HG03135 (cell line): ENCODE measurements at regions not wholly inside any gene's neighbourhood (a gene's known extent, or its start where the extent isn't known, plus 50 kb on each side); places are given as distances from the start of the nearest gene placed in this dataset.
"Not testable (repeated sequence)": the region's sequence is repeated elsewhere in the genome, so short reads cannot be mapped to it uniquely, and the experiment has no call there.

Source experiments
- ATAC-seq: cut with Tn5 transposase; IDR thresholded peaks from one replicate; pipeline ENCODE4 v1.9.1; 2021; ENCODE audit warnings: mild to moderate bottlenecking, moderate library complexity; ENCODE audit not compliant: unreplicated experiment

DNA sequence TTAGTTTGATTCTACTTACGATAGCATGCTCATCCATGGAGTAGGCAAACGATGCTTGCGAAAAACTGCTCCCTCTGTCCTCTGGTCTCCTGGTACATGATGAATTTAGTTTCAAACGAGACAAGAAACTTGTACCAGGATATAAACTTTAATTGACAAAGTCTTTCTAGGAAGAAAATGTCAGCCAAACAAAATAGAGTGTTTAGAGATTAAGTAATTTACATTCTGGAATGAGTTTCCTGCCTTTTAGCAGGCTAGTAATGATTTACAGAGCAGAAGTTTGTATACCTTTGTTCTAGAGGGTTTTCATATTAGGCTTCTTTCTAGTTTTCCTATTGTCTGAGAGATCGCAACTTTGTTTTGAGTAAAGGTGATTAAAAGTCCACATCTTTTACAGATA is 206.9 kb downstream of the RPL10L start:
- no peak for ATAC-seq

DNA sequence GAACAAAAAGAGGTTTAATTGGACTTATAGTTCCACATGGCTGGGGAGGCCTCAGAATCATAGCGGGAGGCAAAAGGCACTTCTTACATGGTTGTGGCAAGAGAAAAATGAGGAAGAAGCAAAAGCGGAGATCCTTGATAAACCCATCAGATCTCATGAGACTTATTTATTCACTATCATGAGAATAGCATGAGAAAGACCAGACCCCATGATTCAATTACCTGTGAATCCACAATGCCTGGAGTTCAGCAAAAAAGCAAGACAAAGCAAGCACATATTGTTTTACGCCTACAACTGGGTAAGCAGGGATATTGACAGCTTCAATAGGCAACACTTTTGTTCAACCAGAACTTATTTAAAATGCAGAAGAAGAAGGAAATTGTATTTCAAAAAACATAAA is 218.2 kb downstream of the RPL10L start:
- no peak for ATAC-seq

DNA sequence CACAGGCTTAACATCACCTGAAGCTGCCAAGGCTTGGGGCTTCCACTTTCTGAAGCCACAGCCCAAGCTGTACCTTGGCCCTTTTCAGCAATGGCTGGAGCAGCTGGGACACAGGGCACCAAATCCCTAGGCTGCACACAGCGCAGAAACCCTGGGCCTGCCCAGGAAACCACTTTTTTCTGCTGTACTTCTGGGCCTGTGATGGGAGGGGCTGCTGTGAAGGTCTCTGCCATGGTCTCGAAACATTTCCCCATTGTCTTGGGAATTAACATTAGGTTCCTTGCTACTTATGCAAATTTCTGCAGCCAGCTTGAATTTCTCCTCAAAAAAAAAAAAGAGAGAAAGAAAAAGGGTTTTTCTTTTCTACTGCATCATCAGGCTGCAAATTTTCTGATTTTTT is 219.1 kb downstream of the RPL10L start:
- no peak for ATAC-seq

DNA sequence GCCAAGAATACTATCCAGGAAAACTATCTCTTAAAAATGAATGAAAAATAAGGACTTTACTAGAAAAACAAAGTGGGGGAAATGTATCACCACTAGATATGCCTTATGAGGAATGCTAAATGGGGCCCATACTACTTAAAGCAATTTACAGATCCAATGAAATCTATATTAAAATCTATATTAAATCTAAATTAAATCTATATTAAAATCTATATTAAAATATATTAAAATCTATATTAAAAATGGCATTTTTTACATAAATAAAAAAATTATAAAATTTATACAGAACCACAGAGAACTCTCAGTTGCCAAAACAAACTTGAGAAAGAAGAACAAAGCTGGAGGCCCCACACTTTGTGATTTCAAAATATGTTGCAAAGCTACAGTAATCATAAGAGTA is 234.5 kb downstream of the RPL10L start:
- no peak for ATAC-seq

DNA sequence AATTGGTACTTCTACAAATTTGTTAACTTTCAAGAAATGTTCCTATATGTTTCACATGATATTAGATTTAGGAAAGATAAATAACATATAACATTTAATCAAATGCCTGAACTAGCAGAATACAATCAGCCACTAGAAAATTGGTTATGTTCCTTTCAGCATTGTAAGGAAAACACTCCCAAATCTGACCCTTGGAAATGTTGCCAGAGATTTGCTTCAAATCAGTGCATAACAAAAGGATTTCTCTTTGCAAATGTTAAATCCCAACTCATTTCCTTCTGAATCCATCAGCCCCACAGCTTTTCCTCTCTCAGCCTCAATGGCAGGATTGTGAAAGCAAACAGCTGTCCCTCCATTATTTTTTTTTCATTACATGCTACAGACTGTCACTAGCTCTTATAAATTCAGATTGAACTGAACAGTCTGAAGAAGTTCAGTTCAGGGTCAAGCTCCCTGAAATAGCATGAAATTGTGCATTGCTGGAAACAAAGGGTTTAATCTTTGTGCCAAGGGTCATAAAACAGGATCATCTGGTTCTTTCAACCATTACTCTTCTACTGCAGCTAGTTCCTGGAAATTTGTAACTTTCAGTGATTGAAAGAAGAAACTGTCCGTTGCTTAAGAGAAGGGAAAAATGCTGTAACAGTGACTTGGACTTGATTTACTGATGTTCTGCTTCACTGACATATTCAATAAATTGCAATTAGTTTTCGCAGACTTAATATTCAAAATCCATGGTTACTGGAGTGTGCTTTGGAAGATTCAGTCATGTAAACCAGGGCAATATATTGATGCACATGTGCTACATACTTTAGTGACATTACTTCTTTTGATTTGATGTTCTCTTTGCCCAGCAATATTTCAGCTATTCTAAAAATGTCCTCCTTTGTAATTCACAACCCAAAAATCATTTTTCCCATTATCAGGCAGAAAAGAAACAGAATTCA is 246.4 kb downstream of the RPL10L start:
- no peak for ATAC-seq

DNA sequence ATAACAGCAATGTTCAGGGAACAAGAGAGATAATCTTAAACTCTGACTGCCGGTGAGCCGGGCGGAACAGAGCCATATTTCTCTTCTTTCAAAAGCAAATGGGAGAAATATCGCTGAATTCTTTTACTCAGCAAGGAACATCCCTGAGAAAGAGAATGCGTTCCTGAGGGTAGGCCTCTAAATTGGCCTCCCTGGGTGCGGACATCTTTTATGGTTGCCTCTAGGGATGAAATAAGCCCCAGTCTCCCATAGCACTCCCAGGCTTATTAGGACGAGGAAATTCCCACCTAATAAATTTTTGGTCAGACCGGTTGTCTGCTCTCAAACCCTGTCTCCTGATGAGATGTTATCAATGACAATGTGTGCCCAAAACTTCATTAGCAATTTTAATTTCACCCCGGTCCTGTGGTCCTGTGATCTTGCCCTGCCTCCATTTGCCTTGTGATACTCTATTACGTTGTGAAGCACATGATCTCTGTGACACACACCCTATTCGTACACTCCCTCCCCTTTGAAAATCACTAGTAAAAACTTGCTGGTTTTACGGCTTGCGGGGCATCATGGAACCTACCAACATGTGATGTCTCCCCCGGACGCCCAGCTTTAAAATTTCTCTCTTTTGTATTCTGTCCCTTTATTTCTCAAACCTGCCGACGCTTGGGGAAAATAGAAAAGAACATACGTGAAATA is 249.4 kb downstream of the RPL10L start:
- not testable (repeated sequence) for ATAC-seq

GRCh38 chr14:46401066-46401465 is 250.5 kb downstream of the RPL10L start:
- ATAC-seq = no peak

DNA sequence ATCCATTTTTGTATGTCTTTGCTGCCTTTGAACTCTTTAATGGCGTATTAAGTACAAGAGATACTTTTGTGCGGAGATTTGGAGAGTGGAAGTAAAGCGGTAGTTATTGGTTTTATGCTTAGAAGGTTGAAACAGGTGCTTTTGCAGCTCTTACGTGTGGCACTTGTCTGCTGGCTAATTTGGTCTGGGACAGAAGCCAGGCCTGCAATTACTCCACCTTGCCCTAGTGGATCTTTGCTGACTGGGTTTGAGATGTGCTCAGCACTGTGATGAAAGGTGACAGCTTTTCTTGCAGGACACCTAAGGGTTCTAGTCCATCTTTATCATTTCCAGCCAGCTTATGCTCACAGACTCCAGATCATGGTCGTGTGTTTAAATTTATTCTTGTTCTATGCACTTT is 252.5 kb downstream of the RPL10L start:
- no peak for ATAC-seq

- no peak for ATAC-seq
These were observed 267.0 kb downstream of the RPL10L start for GRCh38 chr14:46384611-46385010.

- ATAC-seq = no peak
These were observed 269.9 kb downstream of the RPL10L start for GRCh38 chr14:46381674-46382073.

DNA sequence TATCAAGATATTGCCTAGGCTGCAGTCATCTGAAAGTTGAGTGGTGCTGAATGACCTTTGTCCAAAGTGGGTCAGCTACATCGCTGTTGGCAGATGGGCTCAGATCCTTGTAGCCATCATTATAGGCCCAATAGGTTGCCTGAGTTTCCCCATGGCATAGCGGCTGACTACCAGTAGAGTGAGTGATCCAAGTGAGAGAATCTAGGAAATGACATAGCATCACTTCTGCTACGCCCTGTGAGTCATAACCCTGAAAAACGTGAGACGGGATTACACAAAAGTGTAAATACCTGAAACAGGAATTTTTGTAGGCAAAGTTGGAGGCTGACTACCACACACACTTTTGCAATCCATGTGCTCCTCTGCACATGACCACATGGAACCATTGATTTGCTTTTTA is 273.3 kb downstream of the RPL10L start:
- ATAC-seq = no peak

- no peak for ATAC-seq
These were observed 274.3 kb downstream of the RPL10L start for GRCh38 chr14:46377305-46377704.

- no peak for ATAC-seq
These were observed 282.2 kb downstream of the RPL10L start for GRCh38 chr14:46369391-46369790.

- no peak for ATAC-seq
These were observed 283.3 kb downstream of the RPL10L start for GRCh38 chr14:46368275-46368674.

DNA sequence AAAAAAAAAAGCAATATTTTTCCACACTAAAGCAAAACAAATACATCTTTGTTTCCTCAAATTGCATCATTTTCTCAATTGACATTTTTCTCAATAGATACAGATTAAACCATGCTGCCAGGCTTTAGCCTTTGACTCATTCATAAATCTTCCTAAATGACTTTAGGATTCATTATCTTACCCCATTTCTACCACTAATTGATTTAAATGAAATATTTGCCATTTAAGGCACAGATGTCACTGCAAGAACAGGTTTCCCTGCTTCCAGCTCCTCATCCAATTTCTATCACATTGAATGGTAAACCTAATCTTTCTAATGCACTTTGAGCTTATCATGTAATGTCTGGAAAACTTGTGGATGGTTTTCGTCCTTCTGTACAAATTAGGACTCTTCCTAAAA is 298.7 kb downstream of the RPL10L start:
- ATAC-seq = no peak

DNA sequence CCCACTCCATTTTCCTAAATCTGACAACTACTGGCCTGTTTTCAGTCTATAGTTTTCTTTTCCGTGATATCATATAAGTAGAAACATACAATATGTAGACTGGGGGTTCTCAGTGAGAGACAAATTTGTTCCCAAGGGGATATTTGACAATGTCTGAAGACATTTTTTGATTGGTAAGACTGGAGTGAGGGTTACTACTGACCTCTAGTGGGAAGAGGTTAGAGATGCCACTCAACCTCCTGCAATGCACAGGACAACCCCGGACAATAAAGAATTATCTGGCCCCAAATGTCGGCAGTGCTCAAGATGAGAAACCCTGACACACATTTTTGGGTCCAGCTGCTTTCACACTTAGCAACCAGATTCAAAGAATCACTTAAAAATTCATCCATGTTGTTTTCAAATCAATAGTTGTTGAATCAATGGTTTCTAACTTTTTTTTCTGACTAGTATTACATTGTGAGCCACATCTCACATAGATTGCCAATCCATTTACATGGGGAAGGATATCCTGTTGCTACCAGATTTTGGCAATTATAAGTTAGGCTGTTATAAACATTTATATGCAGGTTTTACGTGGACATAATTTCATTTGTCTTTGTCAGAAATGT is 307.1 kb downstream of the RPL10L start:
- peak; percentile 66 for ATAC-seq

- ATAC-seq = no peak
These were observed 325.8 kb downstream of the RPL10L start for GRCh38 chr14:46325777-46326176.

DNA sequence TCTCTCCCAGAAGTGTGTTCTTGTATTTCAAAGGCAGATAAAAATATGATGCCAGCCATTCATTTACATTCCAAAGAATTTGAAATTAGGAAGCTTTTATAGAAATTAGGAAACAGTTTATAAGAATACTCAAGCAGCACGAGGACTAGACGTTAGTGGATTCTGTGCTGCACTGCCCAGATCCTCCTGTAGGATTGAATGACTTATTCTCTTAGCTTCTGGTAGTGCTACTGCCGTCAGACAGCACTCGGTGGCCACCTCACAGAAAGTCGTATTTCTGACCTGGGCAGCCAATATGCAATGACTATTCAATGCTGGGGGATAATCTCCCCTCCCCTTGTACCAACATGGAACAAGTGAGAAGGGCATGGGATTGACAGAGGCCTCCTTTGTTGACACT is 326.4 kb downstream of the RPL10L start:
- no peak for ATAC-seq

GRCh38 chr14:46323404-46323762 is 328.2 kb downstream of the RPL10L start:
- no peak for ATAC-seq

DNA sequence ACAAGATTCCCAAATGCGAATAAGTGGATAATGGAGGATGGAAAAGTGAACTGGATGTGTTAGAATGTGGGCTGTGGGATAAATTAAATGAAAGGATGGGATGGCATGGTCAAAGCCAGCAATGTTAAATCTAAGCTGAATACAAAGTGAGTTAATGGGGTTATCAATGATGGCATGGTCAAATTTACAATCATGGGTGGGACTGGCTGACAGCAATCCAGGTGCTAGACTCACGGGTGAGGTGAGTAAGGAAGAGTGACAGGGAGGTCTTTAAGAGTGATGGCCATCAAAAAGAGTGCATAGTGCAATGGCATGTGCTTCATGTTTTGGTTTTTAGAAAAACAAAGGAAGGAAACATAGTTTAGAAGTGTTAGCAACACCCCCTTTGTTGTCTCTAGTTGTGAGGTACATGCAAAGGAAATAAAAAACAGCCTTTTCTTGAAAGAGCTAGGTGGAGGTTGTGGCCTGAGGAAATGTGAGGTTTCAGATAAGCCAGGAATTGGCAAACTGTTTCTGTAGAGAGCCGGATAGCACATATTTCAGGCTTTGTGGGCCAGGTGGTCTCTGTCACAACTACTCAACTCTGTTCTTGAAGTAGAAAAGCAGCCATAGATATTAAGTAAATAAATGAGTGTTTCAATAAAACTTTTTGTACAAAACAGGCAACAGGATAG is 328.7 kb downstream of the RPL10L start:
- ATAC-seq = no peak

DNA sequence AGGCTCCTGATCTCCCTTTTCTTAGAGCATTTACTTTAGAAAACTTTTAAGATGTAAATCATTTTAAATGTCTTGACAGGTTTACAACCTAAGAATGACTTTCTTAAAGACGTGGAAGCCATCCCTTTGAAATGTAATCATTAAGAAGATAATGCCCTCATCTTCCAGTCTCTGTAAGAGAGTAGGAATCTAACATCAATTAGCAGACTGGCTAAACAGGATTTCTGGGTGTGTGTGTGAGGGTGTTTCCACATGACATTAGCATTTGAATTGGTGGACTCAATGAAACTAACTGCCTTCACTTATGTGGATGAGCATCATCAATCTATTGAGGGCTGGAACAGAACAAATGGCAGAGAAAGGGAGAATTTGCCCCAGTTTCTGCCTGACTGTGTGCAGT is 329.5 kb downstream of the RPL10L start:
- no peak for ATAC-seq
